Lower lobe of right lung (tissue), 2 donors: ENCODE measurements at regions not wholly inside any gene's neighbourhood (a gene's known extent, or its start where the extent isn't known, plus 50 kb on each side); places are given as distances from the start of the nearest gene placed in this dataset.

Experiments used
- ATAC-seq, 2 donors: fragments of 200-7000 bp; cut with Tn5 transposase; one replicate each; pipeline ENCODE4 v1.9.1; 2020 to 2022; ENCODE audit warnings: mild to moderate bottlenecking in 2 of 2, moderate library complexity in 2 of 2
- DNase-seq: peaks from one replicate; pipeline ENCODE4 v3.0.0-alpha.2; 2020
- H3K27ac ChIP-seq: fragments of 200-600 bp; one replicate; pipeline ENCODE4 v1.8.0; 2022
- H3K27me3 ChIP-seq: fragments of 200-600 bp; one replicate; pipeline ENCODE4 v1.8.0; 2022; ENCODE audit warnings: low read depth
- H3K36me3 ChIP-seq: fragments of 200-600 bp; one replicate; pipeline ENCODE4 v1.8.0; 2022; ENCODE audit warnings: mild to moderate bottlenecking
- H3K4me1 ChIP-seq: fragments of 200-600 bp; one replicate; pipeline ENCODE4 v1.8.0; 2022
- H3K4me3 ChIP-seq: fragments of 200-600 bp; one replicate; pipeline ENCODE4 v1.8.0; 2022; ENCODE audit warnings: mild to moderate bottlenecking
- H3K9me3 ChIP-seq: fragments of 200-600 bp; one replicate; pipeline ENCODE4 v1.8.0; 2022
- intact Hi-C: fragments of 100-400 bp; cut with DNase I; formaldehyde crosslinking; loops from one replicate; pipeline ENCODE4 v1.11.0; 2022
- TF ChIP-seq, protein P1 (sequence below): fragments of 200-600 bp; IDR thresholded peaks from one replicate; pipeline ENCODE4 v1.8.0; 2022; ENCODE audit warnings: antibody characterized with exemption, mild to moderate bottlenecking
- donor health status: DM: no; HTN: yes; CAD: no; lungs with severe emphysema.

DNA sequence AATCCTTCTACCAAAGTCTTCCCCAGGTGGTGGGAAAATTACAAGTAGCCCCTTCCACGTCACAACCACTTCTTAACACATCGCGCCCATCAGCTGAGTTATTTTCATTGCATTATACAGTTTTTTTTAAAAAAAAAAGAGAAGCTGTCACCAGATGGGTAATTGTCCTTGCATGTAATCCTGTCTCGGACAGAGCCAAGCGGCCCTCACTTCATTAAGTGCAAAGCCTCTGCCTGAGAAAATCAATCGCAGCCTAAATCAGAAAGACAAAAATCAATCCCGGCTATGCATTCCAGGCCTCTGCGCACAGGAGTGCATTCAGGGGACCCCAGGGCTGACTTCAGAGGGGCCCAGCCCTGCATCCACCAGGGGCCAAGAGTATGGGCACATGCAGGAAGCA, 538.9 kb downstream of the NPHP4 start:
- H3K4me1 ChIP-seq, result no peaks in the 10 kb centered on the region

DNA sequence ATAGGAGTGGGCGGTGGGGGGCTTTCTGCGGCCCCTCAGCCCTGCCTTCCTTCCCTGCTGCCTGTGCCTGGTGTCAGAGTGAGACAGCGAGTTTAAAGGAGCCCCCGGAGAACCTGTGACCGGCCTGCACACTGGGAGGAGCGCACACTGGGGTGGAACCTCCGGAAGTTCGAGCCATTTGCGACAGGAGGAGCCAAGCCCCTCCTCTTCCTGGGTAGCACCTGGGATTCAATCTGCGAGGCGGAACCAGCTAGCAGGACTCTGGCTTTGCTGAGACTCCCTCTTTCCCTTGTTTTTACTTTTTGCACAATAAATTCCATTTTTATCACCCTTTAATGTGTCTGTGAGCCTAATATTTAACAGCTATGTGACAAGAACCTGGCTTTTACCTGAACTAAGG, 540.6 kb downstream of the NPHP4 start:
- H3K9me3 ChIP-seq, result no peaks in the 10 kb centered on the region
- H3K27ac ChIP-seq, result no peak overlapping the region
- DNase-seq (no peak), ATAC-seq (no peak)
- no peaks in the 10 kb centered on the region for H3K4me1 ChIP-seq
- H3K36me3 ChIP-seq, result no peaks in the 10 kb centered on the region
- H3K4me3 ChIP-seq, result no peak overlapping the region
- H3K27me3 ChIP-seq, result peaks cover 28% of the 10 kb centered on the region
- TF ChIP-seq, protein P1, sequence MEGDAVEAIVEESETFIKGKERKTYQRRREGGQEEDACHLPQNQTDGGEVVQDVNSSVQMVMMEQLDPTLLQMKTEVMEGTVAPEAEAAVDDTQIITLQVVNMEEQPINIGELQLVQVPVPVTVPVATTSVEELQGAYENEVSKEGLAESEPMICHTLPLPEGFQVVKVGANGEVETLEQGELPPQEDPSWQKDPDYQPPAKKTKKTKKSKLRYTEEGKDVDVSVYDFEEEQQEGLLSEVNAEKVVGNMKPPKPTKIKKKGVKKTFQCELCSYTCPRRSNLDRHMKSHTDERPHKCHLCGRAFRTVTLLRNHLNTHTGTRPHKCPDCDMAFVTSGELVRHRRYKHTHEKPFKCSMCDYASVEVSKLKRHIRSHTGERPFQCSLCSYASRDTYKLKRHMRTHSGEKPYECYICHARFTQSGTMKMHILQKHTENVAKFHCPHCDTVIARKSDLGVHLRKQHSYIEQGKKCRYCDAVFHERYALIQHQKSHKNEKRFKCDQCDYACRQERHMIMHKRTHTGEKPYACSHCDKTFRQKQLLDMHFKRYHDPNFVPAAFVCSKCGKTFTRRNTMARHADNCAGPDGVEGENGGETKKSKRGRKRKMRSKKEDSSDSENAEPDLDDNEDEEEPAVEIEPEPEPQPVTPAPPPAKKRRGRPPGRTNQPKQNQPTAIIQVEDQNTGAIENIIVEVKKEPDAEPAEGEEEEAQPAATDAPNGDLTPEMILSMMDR, result no peak
- intact Hi-C loops, result no loop called here

More for the DNA sequence above, 538.9 kb downstream of the NPHP4 start:
- Histone ChIP-seq H3K27ac (no peak overlapping the region), H3K4me3 (no peak overlapping the region), H3K36me3 (no peaks in the 10 kb centered on the region), H3K9me3 (no peaks in the 10 kb centered on the region), H3K27me3 (peaks cover 37% of the 10 kb centered on the region)
- intact Hi-C loops, result no loop called here
- DNase-seq (no peak), ATAC-seq (no peak)
- TF ChIP-seq, protein P1, result no peak

DNA sequence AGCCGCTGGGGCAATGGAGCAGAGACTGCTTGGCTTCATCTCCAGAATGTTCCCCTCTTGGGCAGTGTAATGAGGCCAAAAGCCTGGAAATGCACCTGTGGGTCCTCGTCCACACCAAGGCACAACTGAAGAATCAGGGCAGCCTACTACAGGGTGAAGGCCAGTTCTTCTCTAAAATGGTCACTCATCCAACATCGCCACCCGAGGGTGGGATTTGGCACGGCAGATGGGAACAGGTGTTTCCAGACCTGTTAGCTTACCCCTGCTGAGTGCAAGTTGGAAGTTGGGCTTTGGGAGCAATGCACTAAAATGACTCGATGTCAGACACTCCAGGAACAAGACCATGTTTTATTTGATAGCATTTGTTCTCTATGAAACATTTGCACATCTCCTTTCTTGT, 543.7 kb downstream of the NPHP4 start:
- intact Hi-C loops, result no loop called here
- no peak for DNase-seq
- Histone ChIP-seq H3K27ac (no peak overlapping the region), H3K4me3 (no peak overlapping the region), H3K36me3 (no peaks in the 10 kb centered on the region), H3K27me3 (peaks cover 14% of the 10 kb centered on the region), H3K9me3 (no peaks in the 10 kb centered on the region), H3K4me1 (no peaks in the 10 kb centered on the region)
- TF ChIP-seq, protein P1, result no peak
- ATAC-seq, result no peak

DNA sequence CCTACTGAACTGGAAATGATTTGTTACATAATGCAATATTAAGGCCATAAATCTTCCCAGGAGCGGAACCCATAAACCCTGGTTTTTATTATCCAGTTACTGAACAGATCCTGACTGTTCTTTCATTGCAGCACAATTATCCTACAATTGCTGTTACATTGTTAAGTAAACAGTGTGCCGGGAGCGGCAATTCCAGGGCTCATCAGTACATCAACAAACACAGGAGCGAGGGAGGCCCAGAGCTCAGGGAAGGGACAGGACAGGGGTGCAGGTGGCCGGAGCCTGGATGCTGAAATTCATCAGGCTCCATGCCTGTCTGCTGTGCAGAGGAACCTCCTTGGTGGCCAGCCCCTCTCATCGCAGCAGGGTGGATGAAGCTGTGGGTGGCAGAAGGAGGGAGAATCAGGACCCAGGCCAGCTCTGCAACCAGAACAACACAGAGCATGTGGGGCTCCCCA, 544.7 kb downstream of the NPHP4 start:
- DNase-seq, result no peak
- intact Hi-C loops, result no loop called here
- Histone ChIP-seq H3K9me3 (no peaks in the 10 kb centered on the region), H3K27ac (no peak overlapping the region), H3K27me3 (peaks cover 10% of the 10 kb centered on the region), H3K4me1 (no peaks in the 10 kb centered on the region), H3K4me3 (no peak overlapping the region), H3K36me3 (no peaks in the 10 kb centered on the region)
- TF ChIP-seq, protein P1, result no peak
- no peak for ATAC-seq

DNA sequence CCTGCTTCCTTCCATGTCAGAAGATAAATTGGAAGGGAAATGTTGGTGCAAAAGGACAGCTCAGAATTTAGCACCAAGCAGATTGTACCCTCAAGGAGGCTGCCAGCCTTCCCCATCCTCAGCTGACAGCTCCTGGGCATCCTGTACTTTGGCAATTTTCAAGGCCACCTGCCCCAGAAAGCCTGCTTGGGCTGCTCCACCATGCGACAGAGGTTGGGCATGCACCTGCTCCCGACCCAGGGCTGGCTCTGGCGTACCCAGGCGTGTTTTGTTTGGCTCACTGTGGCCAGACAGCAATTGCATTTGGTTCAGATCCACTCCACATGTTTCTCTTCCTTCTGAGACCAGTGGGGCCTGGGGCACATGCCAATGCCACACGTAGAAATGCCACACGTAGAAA, 547.8 kb downstream of the NPHP4 start:
- Histone ChIP-seq H3K4me3 (no peak overlapping the region), H3K9me3 (no peaks in the 10 kb centered on the region), H3K36me3 (no peaks in the 10 kb centered on the region), H3K4me1 (no peaks in the 10 kb centered on the region), H3K27me3 (no peaks in the 10 kb centered on the region), H3K27ac (no peak overlapping the region)
- ATAC-seq (no peak), DNase-seq (no peak)
- TF ChIP-seq, protein P1, result no peak
- intact Hi-C loops, result no loop called here

DNA sequence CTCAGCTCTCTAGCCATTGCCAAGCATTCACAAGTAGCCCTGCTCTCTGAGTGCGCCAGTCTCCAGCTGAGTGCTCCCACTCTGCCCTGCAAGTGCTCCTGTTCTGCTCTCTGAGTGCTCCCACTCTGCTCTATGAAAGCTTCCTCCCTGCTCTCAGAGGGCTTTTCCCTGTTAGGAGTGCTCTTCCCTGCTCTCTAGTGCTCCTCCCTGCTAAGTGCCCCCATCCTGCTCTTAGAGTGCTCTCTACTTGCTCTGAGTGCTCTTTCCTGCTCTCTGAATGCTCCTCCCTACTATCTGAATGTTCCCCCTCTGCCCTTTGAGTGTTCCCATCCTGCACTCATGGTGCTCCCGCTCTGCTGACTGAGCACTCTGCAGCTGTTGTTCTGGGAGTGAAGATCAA, 555.4 kb downstream of the NPHP4 start:
- intact Hi-C loops, result no loop called here
- ATAC-seq (no peak), DNase-seq (no peak)
- Histone ChIP-seq H3K4me1 (no peaks in the 10 kb centered on the region), H3K9me3 (no peaks in the 10 kb centered on the region), H3K4me3 (no peak overlapping the region), H3K27me3 (peaks cover 28% of the 10 kb centered on the region), H3K27ac (no peak overlapping the region), H3K36me3 (no peaks in the 10 kb centered on the region)
- TF ChIP-seq, protein P1, result no peak
